CD4-positive, alpha-beta T cell treated with Interleukin-15 for 4 hours (primary cell): ENCODE measurements at regions not wholly inside any gene's neighbourhood (a gene's known extent, or its start where the extent isn't known, plus 50 kb on each side); places are given as distances from the start of the nearest gene placed in this dataset.

Experiments
- DNase-seq: peaks from one replicate; pipeline ENCODE4 v3.0.0-alpha.2; 2020; ENCODE audit warnings: low spot score

GRCh38 chr7:8937204-8937603, 503.8 kb downstream of the NXPH1 start:
- no peak for DNase-seq

GRCh38 chr7:8938044-8938805, 504.8 kb downstream of the NXPH1 start:
- DNase-seq, result no peak

GRCh38 chr7:8939446-8939845, 506.0 kb downstream of the NXPH1 start:
- no peak for DNase-seq

- no peak for DNase-seq
These were observed 530.3 kb downstream of the NXPH1 start for GRCh38 chr7:8963722-8964121.

GRCh38 chr7:8965177-8965576, 531.8 kb downstream of the NXPH1 start:
- no peak for DNase-seq

GRCh38 chr7:8973601-8974000, 540.2 kb downstream of the NXPH1 start:
- DNase-seq, result no peak

- DNase-seq, result no peak
These were observed 542.3 kb downstream of the NXPH1 start for GRCh38 chr7:8975681-8976080.

- DNase-seq, result no peak
These were observed 549.1 kb downstream of the NXPH1 start for GRCh38 chr7:8982338-8982992.

GRCh38 chr7:8985255-8985654, 551.8 kb downstream of the NXPH1 start:
- DNase-seq, result no peak

GRCh38 chr7:8988267-8988666, 554.9 kb downstream of the NXPH1 start:
- no peak for DNase-seq

- DNase-seq, result no peak
These were observed 557.8 kb downstream of the NXPH1 start for GRCh38 chr7:8991159-8991558.

- no peak for DNase-seq
These were observed 565.4 kb downstream of the NXPH1 start for GRCh38 chr7:8998762-8999161.

GRCh38 chr7:9013940-9014339, 580.5 kb downstream of the NXPH1 start:
- DNase-seq, result no peak

- no peak for DNase-seq
These were observed 583.9 kb downstream of the NXPH1 start for GRCh38 chr7:9017286-9017685.

GRCh38 chr7:9022456-9022855, 589.0 kb downstream of the NXPH1 start:
- DNase-seq, result no peak

GRCh38 chr7:9023675-9024294, 590.4 kb downstream of the NXPH1 start:
- DNase-seq, result no peak

GRCh38 chr7:9026121-9026520, 592.7 kb downstream of the NXPH1 start:
- no peak for DNase-seq

GRCh38 chr7:9028012-9028411, 594.6 kb downstream of the NXPH1 start:
- no peak for DNase-seq

GRCh38 chr7:9029681-9030530, 596.5 kb downstream of the NXPH1 start:
- DNase-seq, result no peak

- no peak for DNase-seq
These were observed 597.6 kb downstream of the NXPH1 start for GRCh38 chr7:9030976-9031375.

- no peak for DNase-seq
These were observed 598.0 kb downstream of the NXPH1 start for GRCh38 chr7:9031386-9031785.

GRCh38 chr7:9036080-9036479, 602.7 kb downstream of the NXPH1 start:
- DNase-seq, result no peak
